WTC11 (cell line): ENCODE measurements at regions not wholly inside any gene's neighbourhood (a gene's known extent, or its start where the extent isn't known, plus 50 kb on each side); places are given as distances from the start of the nearest gene placed in this dataset.

ENCODE experiments used
- ATAC-seq: fragments of 200-7000 bp; cut with Tn5 transposase; 2 replicates; pipeline ENCODE4 v1.10.0; 2021; ENCODE audit warnings: mild to moderate bottlenecking, moderate library complexity
- CTCF ChIA-PET: fragments of 300-600 bp; sonication (Branson Sonifier 250); formaldehyde crosslinking; loops from one replicate; lab custom pipeline; 2021; ENCODE audit warnings: antibody characterized with exemption; lab: Charles Lee
- POLR2A ChIA-PET: fragments of 350-600 bp; sonication (Branson Sonifier 250); formaldehyde crosslinking; loops from one replicate; lab custom pipeline; 2021; ENCODE audit warnings: antibody characterized with exemption; lab: Charles Lee
- DNase-seq: peaks from one replicate; pipeline ENCODE4 v3.0.0; 2021; ENCODE audit warnings: low spot score
- H3K27ac Mint-ChIP-seq: 2 replicates; pipeline ENCODE4 v1.8.0; 2021; ENCODE audit warnings: mixed read lengths
- H3K27me3 Mint-ChIP-seq: 2 replicates; pipeline ENCODE4 v1.8.0; 2021; ENCODE audit warnings: low read depth, mild to moderate bottlenecking, moderate library complexity, mixed read lengths
- H3K36me3 Mint-ChIP-seq: 2 replicates; pipeline ENCODE4 v1.8.0; 2021; ENCODE audit warnings: mixed read lengths
- H3K4me1 Mint-ChIP-seq: 2 replicates; pipeline ENCODE4 v1.8.0; 2022; ENCODE audit warnings: mixed read lengths
- H3K4me3 Mint-ChIP-seq: 2 replicates; pipeline ENCODE4 v1.8.0; 2021; ENCODE audit warnings: mild to moderate bottlenecking, moderate library complexity, mixed read lengths
- H3K9me3 Mint-ChIP-seq: 2 replicates; pipeline ENCODE4 v1.8.0; 2021; ENCODE audit warnings: mixed read lengths
- AR ChIP-seq: fragments of 250-450 bp; sonication (Bioruptor Pico); IDR thresholded peaks from 2 replicates; pipeline ENCODE4 v1.9.0; 2021; ENCODE audit warnings: mild to moderate bottlenecking
- CBFB ChIP-seq: sonication (generic); formaldehyde crosslinking; IDR thresholded peaks from 2 replicates; pipeline ENCODE4 v1.8.1; 2022; ENCODE audit warnings: mild to moderate bottlenecking, low read depth, missing genetic modification reagents
- CREM ChIP-seq: sonication (generic); formaldehyde crosslinking; IDR thresholded peaks from 2 replicates; pipeline ENCODE4 v1.8.1; 2022; ENCODE audit warnings: mild to moderate bottlenecking, missing genetic modification reagents, moderate library complexity
- E2F4 ChIP-seq: sonication (generic); formaldehyde crosslinking; IDR thresholded peaks from 2 replicates; pipeline ENCODE4 v1.8.1; 2022; ENCODE audit warnings: low read depth, mild to moderate bottlenecking, moderate library complexity, missing genetic modification reagents, borderline replicate concordance
- ELF4 ChIP-seq: sonication (generic); formaldehyde crosslinking; IDR thresholded peaks from 2 replicates; pipeline ENCODE4 v1.8.1; 2022; ENCODE audit warnings: low read depth, mild to moderate bottlenecking, moderate library complexity, missing genetic modification reagents
- ESRRA ChIP-seq: sonication (generic); formaldehyde crosslinking; IDR thresholded peaks from 2 replicates; pipeline ENCODE4 v1.8.1; 2022; ENCODE audit warnings: mild to moderate bottlenecking, missing genetic modification reagents, borderline replicate concordance
- HMGA2 ChIP-seq: fragments of 250-450 bp; sonication (Bioruptor Pico); IDR thresholded peaks from 2 replicates; pipeline ENCODE4 v1.4.0; 2021; ENCODE audit warnings: mild to moderate bottlenecking, moderate library complexity
- JUN ChIP-seq: sonication (generic); formaldehyde crosslinking; IDR thresholded peaks from 2 replicates; pipeline ENCODE4 v1.8.0; 2023; ENCODE audit warnings: mild to moderate bottlenecking, missing genetic modification reagents
- MXD4 ChIP-seq: fragments of 250-450 bp; sonication (Bioruptor Pico); IDR thresholded peaks from 2 replicates; pipeline ENCODE4 v1.8.0; 2021; ENCODE audit warnings: mild to moderate bottlenecking, moderate library complexity, borderline replicate concordance
- NFATC4 ChIP-seq: fragments of 250-450 bp; sonication (Bioruptor Pico); IDR thresholded peaks from 2 replicates; pipeline ENCODE4 v1.9.0; 2021; ENCODE audit warnings: mild to moderate bottlenecking
- NFE2L1 ChIP-seq: sonication (generic); formaldehyde crosslinking; IDR thresholded peaks from 2 replicates; pipeline ENCODE4 v1.8.1; 2023; ENCODE audit warnings: missing genetic modification reagents
- NFYB ChIP-seq: sonication (generic); formaldehyde crosslinking; conservative IDR thresholded peaks from 2 replicates; pipeline ENCODE4 v1.8.0; 2022; ENCODE audit warnings: low read depth, missing genetic modification reagents
- NR1H2 ChIP-seq: sonication (generic); formaldehyde crosslinking; IDR thresholded peaks from 2 replicates; pipeline ENCODE4 v1.9.0; 2021; ENCODE audit warnings: mild to moderate bottlenecking, moderate library complexity, missing genetic modification reagents
- OVOL2 ChIP-seq: fragments of 250-450 bp; sonication (Bioruptor Pico); IDR thresholded peaks from 2 replicates; pipeline ENCODE4 v1.9.0; 2021; ENCODE audit warnings: mild to moderate bottlenecking, borderline replicate concordance
- PRRX2 ChIP-seq: fragments of 250-450 bp; sonication (Bioruptor Pico); IDR thresholded peaks from 2 replicates; pipeline ENCODE4 v1.8.0; 2021; ENCODE audit warnings: mild to moderate bottlenecking
- RELA ChIP-seq: sonication (generic); formaldehyde crosslinking; IDR thresholded peaks from 2 replicates; pipeline ENCODE4 v1.8.1; 2022; ENCODE audit warnings: missing genetic modification reagents, mild to moderate bottlenecking, borderline replicate concordance
- SMAD4 ChIP-seq: sonication (generic); formaldehyde crosslinking; IDR thresholded peaks from 2 replicates; pipeline ENCODE4 v1.8.0; 2022; ENCODE audit warnings: mild to moderate bottlenecking, missing genetic modification reagents
- SOX15 ChIP-seq: fragments of 250-450 bp; sonication (Bioruptor Pico); IDR thresholded peaks from 2 replicates; pipeline ENCODE4 v1.9.0; 2021; ENCODE audit warnings: mild to moderate bottlenecking
- TEAD1 ChIP-seq: sonication (generic); formaldehyde crosslinking; IDR thresholded peaks from 2 replicates; pipeline ENCODE4 v1.8.0; 2022; ENCODE audit warnings: mild to moderate bottlenecking, missing genetic modification reagents
- TEAD4 ChIP-seq: sonication (generic); formaldehyde crosslinking; IDR thresholded peaks from 2 replicates; pipeline ENCODE4 v1.8.0; 2022; ENCODE audit warnings: mild to moderate bottlenecking, missing genetic modification reagents
- USF2 ChIP-seq: sonication (generic); formaldehyde crosslinking; IDR thresholded peaks from 2 replicates; pipeline ENCODE4 v1.8.1; 2023; ENCODE audit warnings: mild to moderate bottlenecking, missing genetic modification reagents, moderate library complexity
- ZNF121 ChIP-seq: sonication (generic); formaldehyde crosslinking; IDR thresholded peaks from 2 replicates; pipeline ENCODE4 v1.8.0; 2023; ENCODE audit warnings: missing genetic modification reagents
- ZNF232 ChIP-seq: sonication (generic); formaldehyde crosslinking; IDR thresholded peaks from 2 replicates; pipeline ENCODE4 v1.8.0; 2022; ENCODE audit warnings: mild to moderate bottlenecking, missing genetic modification reagents
- ZNF263 ChIP-seq: sonication (generic); formaldehyde crosslinking; IDR thresholded peaks from 2 replicates; pipeline ENCODE4 v1.8.1; 2022; ENCODE audit warnings: low read depth, mild to moderate bottlenecking, moderate library complexity, missing genetic modification reagents
- ZNF671 ChIP-seq: fragments of 250-450 bp; sonication (Bioruptor Pico); IDR thresholded peaks from 2 replicates; pipeline ENCODE4 v1.8.0; 2021; ENCODE audit warnings: mild to moderate bottlenecking
- TF ChIP-seq, protein P1 (sequence below): fragments of 250-450 bp; sonication (Bioruptor Pico); IDR thresholded peaks from 2 replicates; pipeline ENCODE4 v1.8.0; 2021; ENCODE audit warnings: mild to moderate bottlenecking
- TF ChIP-seq, protein P2 (sequence below): fragments of 250-450 bp; sonication (Bioruptor Pico); IDR thresholded peaks from 2 replicates; pipeline ENCODE4 v1.9.0; 2021; ENCODE audit warnings: mild to moderate bottlenecking
- TF ChIP-seq, protein P3 (sequence below): sonication (generic); formaldehyde crosslinking; IDR thresholded peaks from 2 replicates; pipeline ENCODE4 v1.8.1; 2023; ENCODE audit warnings: mild to moderate bottlenecking, moderate library complexity, missing genetic modification reagents
- TF ChIP-seq, protein P4 (sequence below): sonication (generic); formaldehyde crosslinking; IDR thresholded peaks from 2 replicates; pipeline ENCODE4 v1.8.0; 2022; ENCODE audit warnings: mild to moderate bottlenecking, missing genetic modification reagents

GRCh38 chr14:26074892-26075291 is 522.9 kb downstream of the NOVA1 start:
- Mint-ChIP-seq H3K4me1 (peaks cover 8% of the 10 kb centered on the region), H3K4me3 (no peak overlapping the region), H3K27me3 (no peaks in the 10 kb centered on the region; the same call in 1 of the 2 replicates), H3K9me3 (no peaks in the 10 kb centered on the region), H3K27ac (no peak overlapping the region), H3K36me3 (no peaks in the 10 kb centered on the region)
- POLR2A ChIA-PET = no interaction called here
- no peak for TF ChIP-seq NFE2L1 (CRISPR knock-in tag)
- TF ChIP-seq, protein P1, sequence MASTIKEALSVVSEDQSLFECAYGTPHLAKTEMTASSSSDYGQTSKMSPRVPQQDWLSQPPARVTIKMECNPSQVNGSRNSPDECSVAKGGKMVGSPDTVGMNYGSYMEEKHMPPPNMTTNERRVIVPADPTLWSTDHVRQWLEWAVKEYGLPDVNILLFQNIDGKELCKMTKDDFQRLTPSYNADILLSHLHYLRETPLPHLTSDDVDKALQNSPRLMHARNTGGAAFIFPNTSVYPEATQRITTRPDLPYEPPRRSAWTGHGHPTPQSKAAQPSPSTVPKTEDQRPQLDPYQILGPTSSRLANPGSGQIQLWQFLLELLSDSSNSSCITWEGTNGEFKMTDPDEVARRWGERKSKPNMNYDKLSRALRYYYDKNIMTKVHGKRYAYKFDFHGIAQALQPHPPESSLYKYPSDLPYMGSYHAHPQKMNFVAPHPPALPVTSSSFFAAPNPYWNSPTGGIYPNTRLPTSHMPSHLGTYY (CRISPR knock-in tag) = no peak
- TF ChIP-seq, protein P2, sequence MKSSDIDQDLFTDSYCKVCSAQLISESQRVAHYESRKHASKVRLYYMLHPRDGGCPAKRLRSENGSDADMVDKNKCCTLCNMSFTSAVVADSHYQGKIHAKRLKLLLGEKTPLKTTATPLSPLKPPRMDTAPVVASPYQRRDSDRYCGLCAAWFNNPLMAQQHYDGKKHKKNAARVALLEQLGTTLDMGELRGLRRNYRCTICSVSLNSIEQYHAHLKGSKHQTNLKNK (CRISPR knock-in tag) = no peak
- TF ChIP-seq TEAD1 (CRISPR knock-in tag) = no peak
- no peak for TF ChIP-seq ZNF671 (CRISPR knock-in tag)
- TF ChIP-seq CREM = no peak
- no peak for TF ChIP-seq HMGA2
- TF ChIP-seq ZNF232 (CRISPR knock-in tag) = no peak
- TF ChIP-seq, protein P3, sequence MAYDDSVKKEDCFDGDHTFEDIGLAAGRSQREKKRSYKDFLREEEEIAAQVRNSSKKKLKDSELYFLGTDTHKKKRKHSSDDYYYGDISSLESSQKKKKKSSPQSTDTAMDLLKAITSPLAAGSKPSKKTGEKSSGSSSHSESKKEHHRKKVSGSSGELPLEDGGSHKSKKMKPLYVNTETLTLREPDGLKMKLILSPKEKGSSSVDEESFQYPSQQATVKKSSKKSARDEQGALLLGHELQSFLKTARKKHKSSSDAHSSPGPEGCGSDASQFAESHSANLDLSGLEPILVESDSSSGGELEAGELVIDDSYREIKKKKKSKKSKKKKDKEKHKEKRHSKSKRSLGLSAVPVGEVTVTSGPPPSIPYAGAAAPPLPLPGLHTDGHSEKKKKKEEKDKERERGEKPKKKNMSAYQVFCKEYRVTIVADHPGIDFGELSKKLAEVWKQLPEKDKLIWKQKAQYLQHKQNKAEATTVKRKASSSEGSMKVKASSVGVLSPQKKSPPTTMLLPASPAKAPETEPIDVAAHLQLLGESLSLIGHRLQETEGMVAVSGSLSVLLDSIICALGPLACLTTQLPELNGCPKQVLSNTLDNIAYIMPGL (CRISPR knock-in tag) = no peak
- TF ChIP-seq ZNF263 (CRISPR knock-in tag) = no peak
- TF ChIP-seq NFATC4 = no peak
- TF ChIP-seq TEAD4 = no peak
- no peak for TF ChIP-seq NFYB (CRISPR knock-in tag)
- TF ChIP-seq SOX15 (CRISPR knock-in tag) = no peak
- TF ChIP-seq PRRX2 (CRISPR knock-in tag) = no peak
- TF ChIP-seq, protein P4, sequence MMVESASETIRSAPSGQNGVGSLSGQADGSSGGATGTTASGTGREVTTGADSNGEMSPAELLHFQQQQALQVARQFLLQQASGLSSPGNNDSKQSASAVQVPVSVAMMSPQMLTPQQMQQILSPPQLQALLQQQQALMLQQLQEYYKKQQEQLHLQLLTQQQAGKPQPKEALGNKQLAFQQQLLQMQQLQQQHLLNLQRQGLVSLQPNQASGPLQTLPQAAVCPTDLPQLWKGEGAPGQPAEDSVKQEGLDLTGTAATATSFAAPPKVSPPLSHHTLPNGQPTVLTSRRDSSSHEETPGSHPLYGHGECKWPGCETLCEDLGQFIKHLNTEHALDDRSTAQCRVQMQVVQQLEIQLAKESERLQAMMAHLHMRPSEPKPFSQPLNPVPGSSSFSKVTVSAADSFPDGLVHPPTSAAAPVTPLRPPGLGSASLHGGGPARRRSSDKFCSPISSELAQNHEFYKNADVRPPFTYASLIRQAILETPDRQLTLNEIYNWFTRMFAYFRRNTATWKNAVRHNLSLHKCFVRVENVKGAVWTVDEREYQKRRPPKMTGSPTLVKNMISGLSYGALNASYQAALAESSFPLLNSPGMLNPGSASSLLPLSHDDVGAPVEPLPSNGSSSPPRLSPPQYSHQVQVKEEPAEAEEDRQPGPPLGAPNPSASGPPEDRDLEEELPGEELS (CRISPR knock-in tag) = no peak
- TF ChIP-seq OVOL2 = no peak
- no peak for TF ChIP-seq E2F4 (CRISPR knock-in tag)
- DNase-seq = no peak
- CTCF ChIA-PET = no interaction called here
- ATAC-seq = no peak

DNA sequence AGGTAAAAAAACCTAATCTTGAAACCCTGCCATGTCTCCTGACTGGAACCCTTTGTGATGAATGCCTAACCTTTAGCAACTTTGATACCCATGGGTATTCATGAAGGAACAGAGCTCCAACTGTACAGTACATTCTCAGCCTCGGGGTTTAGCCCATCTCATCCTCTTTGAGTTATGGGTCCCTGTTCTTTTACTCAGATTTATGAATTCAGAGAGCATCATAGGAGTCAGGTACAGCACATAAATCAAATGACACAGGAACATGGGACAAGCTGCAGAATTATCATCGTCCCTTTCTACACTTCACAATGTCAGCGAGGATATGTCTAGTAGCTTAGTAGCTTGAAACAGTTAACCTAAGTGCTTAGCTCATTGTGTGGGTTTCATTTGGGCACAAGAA is 527.4 kb downstream of the NOVA1 start:
- no peak for DNase-seq
- CTCF ChIA-PET = interaction anchor here (1.0 kb wide), 1 partner anchor 62 kb away, joined by 5 read pairs; no protein-coding TSS in a partner anchor
- TF ChIP-seq ZNF121 (CRISPR knock-in tag) = no peak
- TF ChIP-seq MXD4 (CRISPR knock-in tag) = no peak
- TF ChIP-seq SMAD4 (CRISPR knock-in tag) = no peak
- TF ChIP-seq JUN = no peak
- no peak for TF ChIP-seq USF2
- no peak for TF ChIP-seq AR (CRISPR knock-in tag)
- no peak for TF ChIP-seq RELA (CRISPR knock-in tag)
- TF ChIP-seq CBFB (CRISPR knock-in tag) = no peak
- TF ChIP-seq NR1H2 (CRISPR knock-in tag) = no peak
- no peak for TF ChIP-seq ELF4
- TF ChIP-seq ESRRA (CRISPR knock-in tag) = no peak
- no peak for TF ChIP-seq SOX15 (CRISPR knock-in tag)
- TF ChIP-seq NFYB (CRISPR knock-in tag) = no peak
- TF ChIP-seq, all 79 proteins: peak for 0
- no peaks in the 10 kb centered on the region; the same call in 1 of the 2 replicates for H3K27me3 Mint-ChIP-seq
- no peaks in the 10 kb centered on the region for H3K9me3 Mint-ChIP-seq
- POLR2A ChIA-PET = no interaction called here
- H3K27ac Mint-ChIP-seq = no peak overlapping the region
- peaks cover 15% of the 10 kb centered on the region for H3K4me1 Mint-ChIP-seq
- no peaks in the 10 kb centered on the region for H3K36me3 Mint-ChIP-seq
- ATAC-seq = no peak
- H3K4me3 Mint-ChIP-seq = no peak overlapping the region
